Thymus (tissue), 11 donors: ENCODE measurements at regions not wholly inside any gene's neighbourhood (a gene's known extent, or its start where the extent isn't known, plus 50 kb on each side); places are given as distances from the start of the nearest gene placed in this dataset.

Experiments
- DNase-seq, 9 donors: peaks; one replicate each; pipeline ENCODE4 v3.0.0-alpha.2; 2013; ENCODE audit warnings: low spot score in 9 of 9, low read depth in 6 of 9, missing footprints in 1 of 9
- H3K27ac ChIP-seq, 2 donors: one replicate each; pipeline ENCODE4 v1.5.1; 2013; ENCODE audit warnings: control low read depth in 1 of 2, low read depth in 1 of 2, low read length in 1 of 2, mild to moderate bottlenecking in 1 of 2, moderate library complexity in 1 of 2
- H3K27me3 ChIP-seq, 2 donors: one replicate each; pipeline ENCODE4 v1.5.1; 2013; ENCODE audit warnings: low read length in 1 of 2; ENCODE audit not compliant: control insufficient read depth in 2 of 2, insufficient read depth in 1 of 2
- H3K36me3 ChIP-seq, 2 donors: one replicate each; pipeline ENCODE4 v1.5.1; 2013; ENCODE audit warnings: low read length in 1 of 2, mild to moderate bottlenecking in 1 of 2, moderate library complexity in 1 of 2; ENCODE audit not compliant: control insufficient read depth in 2 of 2, insufficient read depth in 2 of 2
- H3K4me1 ChIP-seq, 2 donors: one replicate each; pipeline ENCODE4 v1.5.1; 2013; ENCODE audit warnings: low read length in 2 of 2; ENCODE audit not compliant: control insufficient read depth in 2 of 2, insufficient read depth in 2 of 2
- H3K4me3 ChIP-seq, 2 donors: one replicate each; pipeline ENCODE4 v1.5.1; 2013; ENCODE audit warnings: low read length in 2 of 2, control low read depth in 1 of 2, mild to moderate bottlenecking in 1 of 2
- H3K9me3 ChIP-seq, 2 donors: one replicate each; pipeline ENCODE4 v1.5.1; 2013; ENCODE audit warnings: low read length in 1 of 2, mild to moderate bottlenecking in 1 of 2; ENCODE audit not compliant: control insufficient read depth in 2 of 2, insufficient read depth in 1 of 2
- WGBS: extraction: QIAGEN DNeasy Blood & Tissue Kit; methylation state at CpG from one replicate; pipeline ENCODE4 v1.1.7; 2013; 5-methylcytosine and 5-hydroxymethylcytosine counted together
- donor health status: healthy.

- no peak for DNase-seq
- Histone ChIP-seq H3K27ac (no peak overlapping the region), H3K4me3 (no peak overlapping the region), H3K4me1 (peaks cover 0 to 5% of the 10 kb centered on the region in 2 donors), H3K9me3 (no peaks in the 10 kb centered on the region), H3K27me3 (peaks cover 4 to 26% of the 10 kb centered on the region in 2 donors), H3K36me3 (no peaks in the 10 kb centered on the region)
- WGBS, result 93% methylated on average over 16 of the region's 16 CpGs
Measured at GRCh38 chr3:40615918-40616819, 91.4 kb downstream of the ZNF621 start.

GRCh38 chr3:40617084-40617483 is 92.3 kb downstream of the ZNF621 start:
- WGBS, result 92% methylated on average over 3 of the region's 3 CpGs
- DNase-seq, result no peak
- Histone ChIP-seq H3K27me3 (peaks cover 4 to 26% of the 10 kb centered on the region in 2 donors), H3K9me3 (no peaks in the 10 kb centered on the region), H3K27ac (no peak overlapping the region), H3K36me3 (no peaks in the 10 kb centered on the region), H3K4me3 (no peak overlapping the region), H3K4me1 (peaks cover 0 to 5% of the 10 kb centered on the region in 2 donors)

- H3K36me3 ChIP-seq, result no peaks in the 10 kb centered on the region
- H3K9me3 ChIP-seq, result no peaks in the 10 kb centered on the region
- H3K27ac ChIP-seq, result no peak overlapping the region
- no peak overlapping the region for H3K4me3 ChIP-seq
- peaks cover 0 to 5% of the 10 kb centered on the region in 2 donors for H3K4me1 ChIP-seq
- H3K27me3 ChIP-seq, result peaks cover 4 to 26% of the 10 kb centered on the region in 2 donors
- no peak for DNase-seq
Measured at GRCh38 chr3:40618158-40618557, 93.4 kb downstream of the ZNF621 start.

- Histone ChIP-seq H3K4me3 (no peak overlapping the region), H3K4me1 (peaks cover 0 to 5% of the 10 kb centered on the region in 2 donors), H3K36me3 (no peaks in the 10 kb centered on the region), H3K27me3 (peaks cover 4 to 19% of the 10 kb centered on the region in 2 donors), H3K27ac (no peak overlapping the region), H3K9me3 (no peaks in the 10 kb centered on the region)
- DNase-seq, result no peak
- 93% methylated on average over 2 of the region's 2 CpGs for WGBS
Measured at GRCh38 chr3:40620151-40620550, 95.4 kb downstream of the ZNF621 start.

- WGBS, result 91% methylated on average over 4 of the region's 4 CpGs
- H3K36me3 ChIP-seq, result no peaks in the 10 kb centered on the region
- H3K27me3 ChIP-seq, result peaks cover 0 to 8% of the 10 kb centered on the region in 2 donors
- no peak overlapping the region for H3K27ac ChIP-seq
- no peak overlapping the region for H3K4me3 ChIP-seq
- H3K9me3 ChIP-seq, result no peaks in the 10 kb centered on the region
- DNase-seq, result no peak
- H3K4me1 ChIP-seq, result no peaks in the 10 kb centered on the region
Measured at GRCh38 chr3:40621252-40621651, 96.5 kb downstream of the ZNF621 start.

- H3K9me3 ChIP-seq, result no peaks in the 10 kb centered on the region
- no peaks in the 10 kb centered on the region for H3K27me3 ChIP-seq
- 6% methylated on average over 1 of the region's 1 CpG for WGBS
- peak in 2 of 9 donors; percentile 2 to 15 for DNase-seq
- no peak overlapping the region for H3K27ac ChIP-seq
- no peak overlapping the region for H3K4me3 ChIP-seq
- H3K36me3 ChIP-seq, result no peaks in the 10 kb centered on the region
- no peaks in the 10 kb centered on the region for H3K4me1 ChIP-seq
Measured at GRCh38 chr3:40623567-40623966, 98.8 kb downstream of the ZNF621 start.

GRCh38 chr3:40624189-40624769 is 99.5 kb downstream of the ZNF621 start:
- no peaks in the 10 kb centered on the region for H3K36me3 ChIP-seq
- no peak for DNase-seq
- no peak overlapping the region for H3K4me3 ChIP-seq
- no peak overlapping the region for H3K27ac ChIP-seq
- no peaks in the 10 kb centered on the region for H3K27me3 ChIP-seq
- peaks cover 0 to 4% of the 10 kb centered on the region in 2 donors for H3K9me3 ChIP-seq
- no peaks in the 10 kb centered on the region for H3K4me1 ChIP-seq
- 94% methylated on average over 2 of the region's 2 CpGs for WGBS

GRCh38 chr3:40627095-40627494 is 102.3 kb downstream of the ZNF621 start:
- WGBS, result 92% methylated on average over 1 of the region's 1 CpG
- H3K4me3 ChIP-seq, result no peak overlapping the region
- DNase-seq, result no peak
- H3K27ac ChIP-seq, result no peak overlapping the region
- H3K27me3 ChIP-seq, result no peaks in the 10 kb centered on the region
- H3K36me3 ChIP-seq, result no peaks in the 10 kb centered on the region
- no peaks in the 10 kb centered on the region for H3K4me1 ChIP-seq
- H3K9me3 ChIP-seq, result peaks cover 0 to 11% of the 10 kb centered on the region in 2 donors

GRCh38 chr3:40628984-40629383 is 104.2 kb downstream of the ZNF621 start:
- 89% methylated on average over 3 of the region's 3 CpGs for WGBS
- Histone ChIP-seq H3K4me1 (no peaks in the 10 kb centered on the region), H3K27me3 (no peaks in the 10 kb centered on the region), H3K36me3 (no peaks in the 10 kb centered on the region), H3K4me3 (no peak overlapping the region), H3K9me3 (peaks cover 0 to 11% of the 10 kb centered on the region in 2 donors), H3K27ac (no peak overlapping the region)
- DNase-seq, result no peak
